IPS-20b (cell line): ENCODE measurements at regions not wholly inside any gene's neighbourhood (a gene's known extent, or its start where the extent isn't known, plus 50 kb on each side); places are given as distances from the start of the nearest gene placed in this dataset.
"Not testable (repeated sequence)": the region's sequence is repeated elsewhere in the genome, so short reads cannot be mapped to it uniquely, and the experiment has no call there.

Experiments
- H3K27ac ChIP-seq: one replicate; pipeline ENCODE4 v1.5.1; 2013; ENCODE audit warnings: low read length
- H3K27me3 ChIP-seq: 2 replicates; pipeline ENCODE4 v1.6.1; 2013; ENCODE audit warnings: mild to moderate bottlenecking, low read length, inconsistent platforms; ENCODE audit not compliant: insufficient read depth
- H3K36me3 ChIP-seq: 2 replicates; pipeline ENCODE4 v1.6.1; 2013; ENCODE audit warnings: low read depth, mild to moderate bottlenecking, inconsistent platforms, low read length, moderate library complexity; ENCODE audit not compliant: insufficient read depth
- H3K4me1 ChIP-seq: 2 replicates; pipeline ENCODE4 v1.6.1; 2013; ENCODE audit warnings: mild to moderate bottlenecking, control low read depth, inconsistent platforms, low read length, moderate library complexity; ENCODE audit not compliant: insufficient read depth
- H3K4me3 ChIP-seq: 2 replicates; pipeline ENCODE4 v1.5.1; 2013; ENCODE audit warnings: mild to moderate bottlenecking, low read length, inconsistent platforms
- H3K9ac ChIP-seq: 2 replicates; pipeline ENCODE4 v1.6.1; 2013; ENCODE audit warnings: low read depth, mild to moderate bottlenecking, inconsistent platforms, low read length, moderate library complexity
- H3K9me3 ChIP-seq: 2 replicates; pipeline ENCODE4 v1.6.1; 2013; ENCODE audit warnings: mild to moderate bottlenecking, low read depth, low read length, inconsistent platforms; ENCODE audit not compliant: insufficient read depth

DNA sequence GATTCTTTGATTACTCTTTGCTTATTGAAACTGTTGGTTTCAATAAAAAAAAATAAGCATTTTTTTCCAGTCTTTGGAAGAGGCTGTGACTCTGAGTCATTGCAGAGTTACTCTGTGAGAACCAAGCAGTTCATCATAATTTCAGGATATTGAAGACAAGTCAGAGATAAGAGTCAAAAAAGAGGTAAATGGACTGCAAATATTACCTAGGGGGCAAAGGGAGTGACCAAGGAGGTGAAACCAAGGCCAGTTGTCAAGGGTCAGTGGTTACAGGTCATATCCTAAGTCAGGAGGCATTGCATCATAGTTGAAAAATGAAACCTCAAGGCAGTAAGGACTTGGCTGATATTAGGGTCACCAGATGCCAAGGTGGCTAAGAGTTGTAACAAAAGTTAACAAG is 597.1 kb upstream of the USP24 start:
- no peaks in the 10 kb centered on the region for H3K27me3 ChIP-seq
- no peak overlapping the region for H3K27ac ChIP-seq
- H3K36me3 ChIP-seq = no peaks in the 10 kb centered on the region
- H3K9ac ChIP-seq = no peak overlapping the region
- H3K4me3 ChIP-seq = no peak overlapping the region
- no peaks in the 10 kb centered on the region for H3K4me1 ChIP-seq
- no peaks in the 10 kb centered on the region for H3K9me3 ChIP-seq

DNA sequence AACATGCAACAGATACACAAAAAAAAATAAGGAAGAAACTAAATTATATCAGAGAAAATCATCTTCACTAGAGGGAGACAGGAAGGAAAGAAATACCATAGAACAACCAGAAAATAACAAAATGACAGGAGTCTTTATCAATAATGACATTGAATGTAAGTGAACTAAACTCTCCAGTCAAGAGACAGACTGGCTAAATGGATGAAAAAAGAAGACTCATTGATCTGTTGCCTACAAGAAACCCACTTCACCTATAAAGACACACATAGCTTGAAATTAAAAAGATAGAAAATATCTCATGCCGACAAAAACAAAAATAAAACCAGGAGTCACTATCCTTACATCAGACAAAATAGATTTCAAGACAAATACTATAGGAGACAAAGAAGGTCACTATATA is 593.1 kb upstream of the USP24 start:
- Histone ChIP-seq H3K27ac (no peak overlapping the region), H3K36me3 (no peaks in the 10 kb centered on the region), H3K9me3 (no peaks in the 10 kb centered on the region)

DNA sequence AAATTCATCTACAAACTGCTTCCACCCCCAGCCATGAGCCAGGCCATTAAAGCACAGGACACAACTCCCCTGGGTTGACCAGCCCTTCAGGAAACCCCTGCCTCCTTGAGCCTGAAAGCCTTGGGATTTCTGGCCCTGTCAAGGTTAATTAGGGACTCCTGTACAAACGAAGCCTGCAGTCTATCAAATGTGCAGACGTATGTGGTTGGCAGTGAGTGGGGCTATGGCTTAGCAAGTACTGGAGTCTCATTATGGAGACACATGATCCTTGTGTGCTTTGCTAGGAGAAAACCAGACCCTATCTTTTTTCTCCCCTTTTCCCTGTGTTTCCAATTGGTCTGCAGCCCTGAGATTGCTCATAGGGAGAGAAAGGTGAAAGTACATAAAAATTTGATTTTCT is 588.3 kb upstream of the USP24 start:
- Histone ChIP-seq H3K4me1 (no peaks in the 10 kb centered on the region), H3K4me3 (no peak overlapping the region), H3K27me3 (no peaks in the 10 kb centered on the region), H3K9me3 (no peaks in the 10 kb centered on the region), H3K36me3 (no peaks in the 10 kb centered on the region), H3K27ac (no peak overlapping the region), H3K9ac (no peak overlapping the region)

More for the DNA sequence above, 593.1 kb upstream of the USP24 start:
- H3K4me3 ChIP-seq = no peak overlapping the region
- H3K4me1 ChIP-seq = no peaks in the 10 kb centered on the region
- no peaks in the 10 kb centered on the region for H3K27me3 ChIP-seq
- no peak overlapping the region for H3K9ac ChIP-seq

DNA sequence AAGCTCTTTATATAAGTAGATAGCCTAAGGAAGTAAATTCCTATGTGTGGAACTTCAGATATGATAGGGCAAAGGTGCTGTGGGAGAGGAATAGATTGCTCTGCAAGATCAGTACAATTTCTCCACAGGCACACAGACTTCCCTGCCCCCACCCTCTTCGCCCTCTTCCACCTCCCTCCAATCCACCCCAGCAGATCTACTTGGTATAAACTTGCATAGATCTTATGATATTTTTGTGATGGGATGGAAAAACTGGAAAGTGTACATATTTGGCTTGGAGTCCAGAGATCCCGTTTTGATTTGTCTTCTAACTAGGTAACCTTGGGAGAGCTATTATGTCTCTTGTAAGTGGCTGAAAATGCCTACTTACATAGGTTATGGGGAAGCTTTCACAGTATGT is 586.3 kb upstream of the USP24 start:
- H3K27ac ChIP-seq = no peak overlapping the region
- no peak overlapping the region for H3K4me3 ChIP-seq
- no peaks in the 10 kb centered on the region for H3K4me1 ChIP-seq
- no peak overlapping the region for H3K9ac ChIP-seq
- H3K36me3 ChIP-seq = no peaks in the 10 kb centered on the region
- no peaks in the 10 kb centered on the region for H3K27me3 ChIP-seq
- no peaks in the 10 kb centered on the region for H3K9me3 ChIP-seq

DNA sequence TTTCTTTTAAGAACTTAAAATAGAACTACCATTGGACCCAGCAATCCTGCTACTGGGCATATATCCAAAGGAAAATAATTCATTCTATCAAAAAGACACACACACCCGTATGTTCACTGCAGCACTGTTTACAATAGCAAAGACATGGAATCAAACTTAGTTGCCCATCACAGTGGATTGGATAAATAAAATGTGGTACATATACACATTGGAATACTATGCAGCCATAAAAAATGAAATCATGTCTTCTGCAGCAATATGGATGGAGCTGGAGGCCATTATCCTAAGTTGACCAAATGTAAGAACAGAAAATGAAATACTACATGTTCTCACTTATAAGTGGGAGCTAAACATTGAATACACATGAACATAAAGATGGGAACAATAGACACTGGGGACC is 585.3 kb upstream of the USP24 start:
- Histone ChIP-seq H3K27ac (no peak overlapping the region), H3K36me3 (no peaks in the 10 kb centered on the region), H3K4me3 (no peak overlapping the region), H3K9ac (no peak overlapping the region), H3K9me3 (no peaks in the 10 kb centered on the region), H3K4me1 (no peaks in the 10 kb centered on the region), H3K27me3 (no peaks in the 10 kb centered on the region)

DNA sequence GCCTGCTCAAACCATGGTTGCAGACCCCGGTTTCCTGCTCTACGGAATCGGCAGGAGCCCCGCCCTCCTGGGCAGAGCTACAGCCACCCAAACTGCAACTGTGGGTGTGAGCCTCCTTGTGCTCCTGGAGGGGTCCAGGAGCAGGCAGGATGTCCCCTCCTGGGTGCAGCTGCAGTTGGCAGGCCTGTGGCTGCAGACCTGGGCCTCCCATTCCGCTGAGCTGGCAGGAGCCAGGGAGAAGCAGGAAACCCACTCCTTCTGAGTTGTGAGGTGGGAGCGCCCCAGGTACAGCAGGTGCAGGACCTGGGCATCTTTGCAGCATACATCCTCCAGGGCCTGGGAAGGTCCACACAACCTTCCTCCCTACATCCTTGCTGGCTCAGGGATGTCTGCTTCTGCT is 578.7 kb upstream of the USP24 start:
- no peaks in the 10 kb centered on the region for H3K27me3 ChIP-seq
- H3K4me3 ChIP-seq = no peak overlapping the region
- no peaks in the 10 kb centered on the region; the same call in 1 of the 2 replicates for H3K9me3 ChIP-seq

DNA sequence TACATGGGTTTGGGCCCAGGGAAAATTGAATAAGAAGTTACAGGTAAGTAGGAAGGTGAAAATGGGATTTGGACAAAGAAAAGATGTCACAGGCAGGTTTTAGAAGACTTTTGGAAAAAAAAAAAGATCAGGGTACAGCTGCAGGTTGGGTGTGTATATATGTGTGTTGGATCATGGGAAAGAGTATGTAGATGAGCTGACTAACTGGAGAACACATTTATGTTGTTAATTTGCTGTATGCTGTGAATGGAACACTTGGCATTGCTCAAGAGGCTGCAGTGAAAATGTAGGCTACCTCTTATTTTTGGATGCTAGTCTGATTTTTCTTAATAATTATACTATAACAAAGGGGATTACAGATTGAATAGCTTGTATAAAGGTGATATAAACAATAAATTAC is 577.7 kb upstream of the USP24 start:
- Histone ChIP-seq H3K27ac (no peak overlapping the region), H3K36me3 (no peaks in the 10 kb centered on the region), H3K9ac (no peak overlapping the region), H3K4me1 (no peaks in the 10 kb centered on the region), H3K27me3 (no peaks in the 10 kb centered on the region), H3K4me3 (no peak overlapping the region), H3K9me3 (no peaks in the 10 kb centered on the region; the same call in 1 of the 2 replicates)

More for the DNA sequence above, 578.7 kb upstream of the USP24 start:
- H3K4me1 ChIP-seq = no peaks in the 10 kb centered on the region
- no peaks in the 10 kb centered on the region for H3K36me3 ChIP-seq
- H3K9ac ChIP-seq = no peak overlapping the region
- H3K27ac ChIP-seq = no peak overlapping the region

DNA sequence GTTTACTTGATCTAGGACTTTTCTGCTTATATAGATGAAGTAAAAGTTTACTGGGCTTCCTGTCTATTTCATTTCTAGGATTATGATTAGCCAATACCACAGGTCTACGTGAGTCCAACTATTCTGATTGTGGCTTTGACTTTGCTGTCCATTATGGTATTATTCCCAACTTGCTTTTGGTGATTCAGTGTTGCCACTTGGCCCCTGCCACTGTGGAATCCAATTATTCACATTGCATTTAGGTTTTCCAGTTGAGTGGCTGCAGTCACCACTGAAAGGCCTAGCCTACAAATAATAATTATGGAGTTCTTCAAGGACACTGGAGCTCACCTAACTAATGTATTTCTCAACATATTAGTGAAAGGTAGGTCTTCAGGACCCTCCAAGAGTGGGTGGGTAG is 574.3 kb upstream of the USP24 start:
- no peak overlapping the region for H3K27ac ChIP-seq

DNA sequence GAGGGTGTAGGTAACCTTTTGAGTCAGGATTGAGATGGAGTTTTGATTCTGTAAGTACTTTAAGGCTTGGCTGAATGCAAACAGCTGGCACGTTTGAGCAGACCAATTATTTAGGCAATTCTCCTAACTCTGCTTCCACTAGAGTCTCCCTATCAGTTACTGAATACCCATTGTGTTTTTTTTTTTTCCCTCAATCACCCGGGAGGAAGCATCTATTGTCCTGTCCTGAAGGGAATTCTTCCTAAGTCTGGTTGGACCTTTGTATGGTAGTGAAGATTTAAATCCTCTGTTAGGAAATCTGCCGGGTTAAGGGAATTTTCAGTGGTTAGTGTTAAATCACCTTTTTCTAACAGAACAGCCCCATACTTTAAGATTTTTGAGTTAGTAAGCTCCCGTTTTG is 571.2 kb upstream of the USP24 start:
- no peak overlapping the region for H3K4me3 ChIP-seq
- no peaks in the 10 kb centered on the region for H3K4me1 ChIP-seq
- H3K36me3 ChIP-seq = no peaks in the 10 kb centered on the region
- H3K27me3 ChIP-seq = no peaks in the 10 kb centered on the region
- no peaks in the 10 kb centered on the region; the same call in 1 of the 2 replicates for H3K9me3 ChIP-seq
- H3K9ac ChIP-seq = no peak overlapping the region
- no peak overlapping the region for H3K27ac ChIP-seq

More for the DNA sequence above, 574.3 kb upstream of the USP24 start:
- H3K9ac ChIP-seq = no peak overlapping the region
- no peak overlapping the region for H3K4me3 ChIP-seq
- H3K9me3 ChIP-seq = no peaks in the 10 kb centered on the region; the same call in 1 of the 2 replicates
- no peaks in the 10 kb centered on the region for H3K27me3 ChIP-seq
- H3K4me1 ChIP-seq = no peaks in the 10 kb centered on the region
- no peaks in the 10 kb centered on the region for H3K36me3 ChIP-seq

DNA sequence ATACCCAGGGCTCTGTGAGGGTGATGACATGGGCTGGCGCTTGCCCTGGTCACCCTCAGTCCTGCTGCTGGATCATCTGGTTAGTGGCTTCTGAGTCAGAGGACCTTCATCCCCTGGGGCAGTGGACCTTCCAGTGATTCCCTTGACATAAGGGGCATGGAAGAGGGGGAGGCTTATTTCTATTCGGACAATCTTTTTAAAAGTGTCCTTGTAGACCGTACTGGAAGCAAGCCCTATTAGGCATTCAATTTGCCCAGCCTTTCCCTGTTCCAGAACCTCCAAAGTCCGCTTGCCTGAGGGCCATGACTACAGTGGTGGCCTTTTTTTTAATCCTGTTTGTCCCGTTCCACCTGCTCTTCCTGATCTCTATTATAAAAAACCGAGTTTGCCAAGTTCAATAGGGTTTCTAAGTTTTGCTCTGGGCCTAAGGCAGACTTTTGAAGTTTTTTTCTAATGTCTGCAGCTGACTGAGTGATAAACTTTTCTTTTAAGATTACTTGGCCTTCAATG is 569.8 kb upstream of the USP24 start:
- H3K4me3 ChIP-seq, H3K27ac ChIP-seq, H3K9ac ChIP-seq: not testable (repeated sequence)

DNA sequence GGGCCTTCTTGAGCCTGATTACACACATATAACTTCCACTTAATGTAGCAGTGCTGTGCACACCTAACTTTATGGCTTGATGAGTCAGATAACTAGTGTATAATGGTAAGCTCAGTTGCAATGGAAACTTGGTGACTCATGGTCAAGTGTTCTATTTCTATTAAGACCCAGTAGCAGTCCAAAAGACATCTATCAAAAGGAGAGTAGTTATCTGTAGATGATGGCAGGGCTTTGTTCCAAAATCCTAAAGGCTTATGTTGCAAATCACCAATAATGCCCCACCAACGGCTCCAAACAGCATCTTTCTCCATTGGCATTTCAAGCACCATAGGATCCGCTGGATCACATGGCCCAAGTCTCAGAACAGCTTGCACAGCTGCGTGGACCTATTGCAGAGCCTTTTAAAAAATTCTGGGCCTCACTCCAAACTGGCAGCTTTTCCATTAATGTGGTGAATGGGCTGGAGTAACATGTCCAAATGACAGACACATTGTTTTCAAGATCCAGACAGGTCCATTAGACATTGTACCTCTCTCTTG is 566.8 kb upstream of the USP24 start:
- no peaks in the 10 kb centered on the region for H3K36me3 ChIP-seq
- H3K4me3 ChIP-seq = no peak overlapping the region
- no peak overlapping the region for H3K27ac ChIP-seq
- no peaks in the 10 kb centered on the region for H3K4me1 ChIP-seq
- no peak overlapping the region for H3K9ac ChIP-seq
- no peaks in the 10 kb centered on the region for H3K27me3 ChIP-seq
- no peaks in the 10 kb centered on the region for H3K9me3 ChIP-seq

More for the DNA sequence above, 569.8 kb upstream of the USP24 start:
- not testable (repeated sequence) for H3K4me1 ChIP-seq, H3K9me3 ChIP-seq, H3K36me3 ChIP-seq, H3K27me3 ChIP-seq

DNA sequence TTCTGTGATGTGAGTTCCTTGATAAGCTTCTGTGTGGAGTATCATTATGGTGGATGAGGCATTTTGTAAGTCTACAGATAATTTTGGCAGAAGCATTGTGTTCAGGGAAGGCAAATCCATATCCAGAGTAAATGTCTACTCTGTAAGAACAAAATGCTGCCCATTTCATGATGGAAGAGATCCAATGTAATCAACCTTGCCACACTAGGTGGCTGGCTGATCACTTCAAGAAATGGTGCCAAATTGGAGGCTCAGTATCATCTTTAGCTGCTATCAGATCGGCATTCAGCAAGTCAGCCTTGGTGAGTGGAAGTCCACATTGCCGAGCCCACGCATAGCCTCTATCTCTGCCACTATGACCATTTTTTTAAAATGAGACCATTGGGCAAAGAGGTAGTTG is 565.8 kb upstream of the USP24 start:
- Histone ChIP-seq H3K27ac (no peak overlapping the region), H3K9ac (no peak overlapping the region)

More for the DNA sequence above, 565.8 kb upstream of the USP24 start:
- Histone ChIP-seq H3K9me3 (no peaks in the 10 kb centered on the region), H3K36me3 (no peaks in the 10 kb centered on the region), H3K4me1 (no peaks in the 10 kb centered on the region), H3K4me3 (no peak overlapping the region), H3K27me3 (no peaks in the 10 kb centered on the region)
